ENCODE measurements at regions not wholly inside any gene's neighbourhood (a gene's known extent, or its start where the extent isn't known, plus 50 kb on each side); places are given as distances from the start of the nearest gene placed in this dataset.
"Not testable (repeated sequence)": the region's sequence is repeated elsewhere in the genome, so short reads cannot be mapped to it uniquely, and the experiment has no call there.

- H3K27me3 ChIP-seq (ENCODE audit: insufficient read depth, low read depth, low read length): no peaks in the 10 kb centered on the region
- H3K79me2 ChIP-seq (replicated peaks; ENCODE audit: insufficient read depth, low read length): no peaks in the 10 kb centered on the region
- no peaks in the 10 kb centered on the region for H3K9me2 ChIP-seq (ENCODE audit: insufficient read depth, low read length)
- H3K36me3 ChIP-seq (ENCODE audit: insufficient read depth, low read length): no peaks in the 10 kb centered on the region
- H3K9ac ChIP-seq (ENCODE audit: low read length): no peak overlapping the region
- H3K4me2 ChIP-seq (ENCODE audit: low read length): no peak overlapping the region
- H3K9me3 ChIP-seq (ENCODE audit: low read length): no peaks in the 10 kb centered on the region
- H3K27ac ChIP-seq (ENCODE audit: low read length): no peak overlapping the region
- no peaks in the 10 kb centered on the region for H4K20me1 ChIP-seq (ENCODE audit: insufficient read depth)
- no peaks in the 10 kb centered on the region for H3F3A ChIP-seq (ENCODE audit: insufficient read depth, low read length, poor library complexity, severe bottlenecking)
- no peak overlapping the region for H2AFZ ChIP-seq (ENCODE audit: low read depth, low read length)
- H3K4me3 ChIP-seq (ENCODE audit: low read length): no peak overlapping the region
- peak; percentile 13 for TF ChIP-seq POLR2AphosphoS5 (IDR thresholded peaks at IDR 0.05)
- no peak for TF ChIP-seq EP300 (conservative IDR thresholded peaks at IDR 0.05; ENCODE audit: poor library complexity, severe bottlenecking)
Measured at GRCh38 chr14:83977583-83977982, 1552.4 kb upstream of the FLRT2 start.

- H3F3A ChIP-seq (ENCODE audit: insufficient read depth, low read length, poor library complexity, severe bottlenecking): not testable (repeated sequence)
Measured at GRCh38 chr14:83981676-83982258, 1548.2 kb upstream of the FLRT2 start.

GRCh38 chr14:83988275-83988674 lies 1541.7 kb upstream of the FLRT2 start:
- Histone ChIP-seq H3K27me3 (ENCODE audit: insufficient read depth, low read depth, low read length) (no peaks in the 10 kb centered on the region), H3K9me2 (ENCODE audit: insufficient read depth, low read length) (no peaks in the 10 kb centered on the region), H2AFZ (ENCODE audit: low read depth, low read length) (no peak overlapping the region), H3K9ac (ENCODE audit: low read length) (no peak overlapping the region), H3K79me2 (replicated peaks; ENCODE audit: insufficient read depth, low read length) (no peaks in the 10 kb centered on the region), H3K9me3 (ENCODE audit: low read length) (no peaks in the 10 kb centered on the region), H4K20me1 (ENCODE audit: insufficient read depth) (no peaks in the 10 kb centered on the region), H3K4me3 (ENCODE audit: low read length) (no peak overlapping the region), H3K4me2 (ENCODE audit: low read length) (no peak overlapping the region), H3K36me3 (ENCODE audit: insufficient read depth, low read length) (no peaks in the 10 kb centered on the region), H3F3A (ENCODE audit: insufficient read depth, low read length, poor library complexity, severe bottlenecking) (no peaks in the 10 kb centered on the region), H3K27ac (ENCODE audit: low read length) (no peak overlapping the region)
- TF ChIP-seq EZH2 (IDR thresholded peaks at IDR 0.05; ENCODE audit: borderline replicate concordance, insufficient read depth, low read length, poor library complexity, severe bottlenecking) (no peak), TAF1 (IDR thresholded peaks at IDR 0.05; ENCODE audit: low read depth) (no peak), SMC3 (conservative IDR thresholded peaks at IDR 0.05; ENCODE audit: poor library complexity) (no peak), POLR2AphosphoS5 (IDR thresholded peaks at IDR 0.05) (no peak), RAD21 (conservative IDR thresholded peaks at IDR 0.05) (no peak), EP300 (conservative IDR thresholded peaks at IDR 0.05; ENCODE audit: poor library complexity, severe bottlenecking) (no peak), MXI1 (conservative IDR thresholded peaks at IDR 0.05; ENCODE audit: poor library complexity, severe bottlenecking) (no peak)
- TF ChIP-seq, protein P1, sequence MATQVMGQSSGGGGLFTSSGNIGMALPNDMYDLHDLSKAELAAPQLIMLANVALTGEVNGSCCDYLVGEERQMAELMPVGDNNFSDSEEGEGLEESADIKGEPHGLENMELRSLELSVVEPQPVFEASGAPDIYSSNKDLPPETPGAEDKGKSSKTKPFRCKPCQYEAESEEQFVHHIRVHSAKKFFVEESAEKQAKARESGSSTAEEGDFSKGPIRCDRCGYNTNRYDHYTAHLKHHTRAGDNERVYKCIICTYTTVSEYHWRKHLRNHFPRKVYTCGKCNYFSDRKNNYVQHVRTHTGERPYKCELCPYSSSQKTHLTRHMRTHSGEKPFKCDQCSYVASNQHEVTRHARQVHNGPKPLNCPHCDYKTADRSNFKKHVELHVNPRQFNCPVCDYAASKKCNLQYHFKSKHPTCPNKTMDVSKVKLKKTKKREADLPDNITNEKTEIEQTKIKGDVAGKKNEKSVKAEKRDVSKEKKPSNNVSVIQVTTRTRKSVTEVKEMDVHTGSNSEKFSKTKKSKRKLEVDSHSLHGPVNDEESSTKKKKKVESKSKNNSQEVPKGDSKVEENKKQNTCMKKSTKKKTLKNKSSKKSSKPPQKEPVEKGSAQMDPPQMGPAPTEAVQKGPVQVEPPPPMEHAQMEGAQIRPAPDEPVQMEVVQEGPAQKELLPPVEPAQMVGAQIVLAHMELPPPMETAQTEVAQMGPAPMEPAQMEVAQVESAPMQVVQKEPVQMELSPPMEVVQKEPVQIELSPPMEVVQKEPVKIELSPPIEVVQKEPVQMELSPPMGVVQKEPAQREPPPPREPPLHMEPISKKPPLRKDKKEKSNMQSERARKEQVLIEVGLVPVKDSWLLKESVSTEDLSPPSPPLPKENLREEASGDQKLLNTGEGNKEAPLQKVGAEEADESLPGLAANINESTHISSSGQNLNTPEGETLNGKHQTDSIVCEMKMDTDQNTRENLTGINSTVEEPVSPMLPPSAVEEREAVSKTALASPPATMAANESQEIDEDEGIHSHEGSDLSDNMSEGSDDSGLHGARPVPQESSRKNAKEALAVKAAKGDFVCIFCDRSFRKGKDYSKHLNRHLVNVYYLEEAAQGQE (IDR thresholded peaks at IDR 0.05; ENCODE audit: borderline replicate concordance): no peak
- TF ChIP-seq, protein P2, sequence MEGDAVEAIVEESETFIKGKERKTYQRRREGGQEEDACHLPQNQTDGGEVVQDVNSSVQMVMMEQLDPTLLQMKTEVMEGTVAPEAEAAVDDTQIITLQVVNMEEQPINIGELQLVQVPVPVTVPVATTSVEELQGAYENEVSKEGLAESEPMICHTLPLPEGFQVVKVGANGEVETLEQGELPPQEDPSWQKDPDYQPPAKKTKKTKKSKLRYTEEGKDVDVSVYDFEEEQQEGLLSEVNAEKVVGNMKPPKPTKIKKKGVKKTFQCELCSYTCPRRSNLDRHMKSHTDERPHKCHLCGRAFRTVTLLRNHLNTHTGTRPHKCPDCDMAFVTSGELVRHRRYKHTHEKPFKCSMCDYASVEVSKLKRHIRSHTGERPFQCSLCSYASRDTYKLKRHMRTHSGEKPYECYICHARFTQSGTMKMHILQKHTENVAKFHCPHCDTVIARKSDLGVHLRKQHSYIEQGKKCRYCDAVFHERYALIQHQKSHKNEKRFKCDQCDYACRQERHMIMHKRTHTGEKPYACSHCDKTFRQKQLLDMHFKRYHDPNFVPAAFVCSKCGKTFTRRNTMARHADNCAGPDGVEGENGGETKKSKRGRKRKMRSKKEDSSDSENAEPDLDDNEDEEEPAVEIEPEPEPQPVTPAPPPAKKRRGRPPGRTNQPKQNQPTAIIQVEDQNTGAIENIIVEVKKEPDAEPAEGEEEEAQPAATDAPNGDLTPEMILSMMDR (IDR thresholded peaks at IDR 0.05; ENCODE audit: poor library complexity, severe bottlenecking): no peak

More at GRCh38 chr14:83981676-83982258, 1548.2 kb upstream of the FLRT2 start:
- not testable (repeated sequence) for H3K36me3 ChIP-seq (ENCODE audit: insufficient read depth, low read length); H3K79me2 ChIP-seq (replicated peaks; ENCODE audit: insufficient read depth, low read length); H3K9me2 ChIP-seq (ENCODE audit: insufficient read depth, low read length); H4K20me1 ChIP-seq (ENCODE audit: insufficient read depth); H3K4me2 ChIP-seq (ENCODE audit: low read length); H3K27me3 ChIP-seq (ENCODE audit: insufficient read depth, low read depth, low read length); H3K9ac ChIP-seq (ENCODE audit: low read length); H3K9me3 ChIP-seq (ENCODE audit: low read length); H2AFZ ChIP-seq (ENCODE audit: low read depth, low read length); H3K4me3 ChIP-seq (ENCODE audit: low read length); H3K27ac ChIP-seq (ENCODE audit: low read length)
